H1 (cell line): ENCODE measurements at regions not wholly inside any gene's neighbourhood (a gene's known extent, or its start where the extent isn't known, plus 50 kb on each side); places are given as distances from the start of the nearest gene placed in this dataset.
"Not testable (repeated sequence)": the region's sequence is repeated elsewhere in the genome, so short reads cannot be mapped to it uniquely, and the experiment has no call there.

ENCODE experiments used
- CTCF ChIA-PET: fragments of 300-600 bp; sonication (Branson Sonifier 250); formaldehyde crosslinking; loops from one replicate; lab custom pipeline; 2021; ENCODE audit not compliant: partially characterized antibody; lab: Charles Lee
- POLR2A ChIA-PET: fragments of 300-600 bp; sonication (Branson Sonifier 250); formaldehyde crosslinking; loops from one replicate; lab custom pipeline; 2021; ENCODE audit warnings: inconsistent platforms; ENCODE audit not compliant: partially characterized antibody; lab: Charles Lee
- DNase-seq, 2 experiments: peaks; one replicate each; pipeline versions ENCODE4 v3.0.0 to v3.0.0-alpha.2; 2010 to 2022; ENCODE audit warnings: low spot score in 2 of 2, low read depth in 1 of 2, mixed read lengths in 1 of 2
- FAIRE-seq: peaks from 2 replicates; lab custom pipeline; 2011; peaks lifted over from hg19 to GRCh38; lab: Jason Lieb, UNC
- H2AFZ ChIP-seq: 2 replicates; pipeline ENCODE4 v1.8.1; 2012; ENCODE audit warnings: low read length, inconsistent platforms
- H2AK5ac ChIP-seq: 2 replicates; pipeline ENCODE4 v1.6.1; 2013; ENCODE audit warnings: low read depth, low read length
- H2BK120ac ChIP-seq: replicated peaks from 2 replicates; pipeline ENCODE3; 2013; ENCODE audit warnings: low read depth, low read length, inconsistent platforms
- H2BK12ac ChIP-seq: 2 replicates; pipeline ENCODE4 v1.6.1; 2013; ENCODE audit warnings: low read depth, low read length
- H2BK15ac ChIP-seq: 2 replicates; pipeline ENCODE4 v1.6.1; 2013; ENCODE audit warnings: low read length
- H2BK20ac ChIP-seq: 2 replicates; pipeline ENCODE4 v1.6.1; 2013; ENCODE audit warnings: low read length
- H2BK5ac ChIP-seq: 2 replicates; pipeline ENCODE4 v1.6.1; 2013; ENCODE audit warnings: low read depth, low read length
- H3K14ac ChIP-seq: 2 replicates; pipeline ENCODE4 v1.6.1; 2013; ENCODE audit warnings: inconsistent platforms; ENCODE audit not compliant: insufficient read length
- H3K18ac ChIP-seq: 2 replicates; pipeline ENCODE4 v1.6.1; 2013; ENCODE audit warnings: low read length; ENCODE audit errors: extremely low read depth
- H3K23ac ChIP-seq: 2 replicates; pipeline ENCODE4 v1.6.1; 2013; ENCODE audit warnings: inconsistent platforms; ENCODE audit not compliant: insufficient read length
- H3K23me2 ChIP-seq: 2 replicates; pipeline ENCODE4 v1.6.1; 2013; ENCODE audit warnings: low read depth, low read length
- H3K27ac ChIP-seq: 2 replicates; pipeline ENCODE4 v1.6.1; 2011; ENCODE audit warnings: low read depth, low read length, inconsistent platforms
- H3K27me3 ChIP-seq, 4 experiments: replicated peaks in 1 of 4; 1 replicate in 1 of 4; 2 replicates in 3 of 4; pipeline versions ENCODE4 v1.6.1 to v1.8.1; 2011 to 2013; ENCODE audit warnings: low read length in 3 of 4, mild to moderate bottlenecking in 3 of 4, inconsistent platforms in 2 of 4, mixed read lengths in 2 of 4, moderate library complexity in 1 of 4; ENCODE audit not compliant: control insufficient read depth in 3 of 4, insufficient read depth in 3 of 4; ENCODE audit errors: extremely low read depth in 1 of 4
- H3K36me3 ChIP-seq, 4 experiments: 2 replicates each; pipeline versions ENCODE4 v1.6.1 to v1.8.1; 2011 to 2013; ENCODE audit warnings: mild to moderate bottlenecking in 4 of 4, low read length in 3 of 4, moderate library complexity in 2 of 4, control low read depth in 1 of 4, inconsistent platforms in 1 of 4; ENCODE audit not compliant: insufficient read depth in 4 of 4, control insufficient read depth in 2 of 4
- H3K4ac ChIP-seq: replicated peaks from 2 replicates; pipeline ENCODE3; 2013; ENCODE audit warnings: low read length, low read depth, mixed read lengths, inconsistent platforms; ENCODE audit not compliant: insufficient read length
- H3K4me1 ChIP-seq, 4 experiments: replicated peaks in 1 of 4; 1 replicate in 1 of 4; 2 replicates in 3 of 4; pipeline versions ENCODE4 v1.6.1 to v1.8.1; 2011 to 2013; ENCODE audit warnings: low read length in 3 of 4, inconsistent platforms in 2 of 4, mixed read lengths in 1 of 4; ENCODE audit not compliant: insufficient read depth in 4 of 4, control insufficient read depth in 3 of 4
- H3K4me2 ChIP-seq, 2 experiments: 2 replicates each; pipeline versions ENCODE4 v1.6.1 to v1.8.1; 2011 to 2013; ENCODE audit warnings: low read depth in 2 of 2, low read length in 2 of 2, control low read depth in 1 of 2, inconsistent platforms in 1 of 2, mild to moderate bottlenecking in 1 of 2; ENCODE audit not compliant: insufficient read depth in 1 of 2
- H3K4me3 ChIP-seq, 4 experiments: fragments of 200-600, 300-600 bp in 1 of 4; sonication (generic), shearing (Covaris generic), sonication (Bioruptor Twin) in 1 of 4; 2 replicates each; pipeline versions ENCODE4 v1.5.1 to v1.8.1; 2011 to 2016; ENCODE audit warnings: low read length in 4 of 4, low read depth in 3 of 4, control low read depth in 2 of 4, inconsistent platforms in 2 of 4, mild to moderate bottlenecking in 2 of 4, mixed read lengths in 1 of 4, moderate library complexity in 1 of 4; ENCODE audit not compliant: insufficient read depth in 2 of 4; ENCODE audit errors: extremely low read depth in 1 of 4
- H3K56ac ChIP-seq: replicated peaks from 2 replicates; pipeline ENCODE3; 2013; ENCODE audit warnings: low read depth, mild to moderate bottlenecking, mixed read lengths, low read length, inconsistent platforms; ENCODE audit not compliant: insufficient read length
- H3K79me1 ChIP-seq: 2 replicates; pipeline ENCODE4 v1.6.1; 2013; ENCODE audit warnings: low read depth, low read length, control low read depth
- H3K79me2 ChIP-seq, 2 experiments: 2 replicates each; pipeline versions ENCODE4 v1.6.1 to v1.8.1; 2012 to 2013; ENCODE audit warnings: low read length in 2 of 2, mild to moderate bottlenecking in 2 of 2, inconsistent platforms in 1 of 2; ENCODE audit not compliant: insufficient read depth in 2 of 2, control insufficient read depth in 1 of 2
- H3K9ac ChIP-seq, 4 experiments: replicated peaks in 1 of 4; 1 replicate in 1 of 4; 2 replicates in 3 of 4; pipeline versions ENCODE4 v1.6.1 to v1.8.1; 2011 to 2013; ENCODE audit warnings: low read depth in 3 of 4, low read length in 3 of 4, control low read depth in 2 of 4, mild to moderate bottlenecking in 2 of 4, moderate library complexity in 2 of 4, inconsistent platforms in 1 of 4; ENCODE audit errors: extremely low read depth in 1 of 4
- H3K9me3 ChIP-seq, 2 experiments: 2 replicates each; pipeline versions ENCODE4 v1.6.1 to v1.8.1; 2012 to 2013; ENCODE audit warnings: mild to moderate bottlenecking in 2 of 2, moderate library complexity in 2 of 2, control low read depth in 1 of 2, inconsistent platforms in 1 of 2, low read depth in 1 of 2, low read length in 1 of 2, mixed read lengths in 1 of 2; ENCODE audit not compliant: insufficient read depth in 2 of 2
- H4K20me1 ChIP-seq, 2 experiments: replicated peaks in 1 of 2; 2 replicates each; pipeline versions ENCODE3 to v1.8.1; 2011 to 2013; ENCODE audit warnings: inconsistent platforms in 2 of 2, low read length in 2 of 2, mild to moderate bottlenecking in 1 of 2; ENCODE audit not compliant: insufficient read depth in 2 of 2, control insufficient read depth in 1 of 2
- H4K5ac ChIP-seq: 2 replicates; pipeline ENCODE4 v1.6.1; 2013; ENCODE audit warnings: low read length, low read depth, mixed read lengths, inconsistent platforms; ENCODE audit not compliant: insufficient read length
- H4K8ac ChIP-seq: 2 replicates; pipeline ENCODE4 v1.8.0; 2013; ENCODE audit warnings: mild to moderate bottlenecking, moderate library complexity, low read length, inconsistent platforms; ENCODE audit not compliant: insufficient read depth; ENCODE audit errors: extremely low read depth
- H4K91ac ChIP-seq: replicated peaks from 2 replicates; pipeline ENCODE3; 2013; ENCODE audit warnings: low read length, mixed read lengths, inconsistent platforms; ENCODE audit not compliant: insufficient read length
- WGBS, 2 experiments: shearing (Covaris generic) in 1 of 2; methylation state at CpG; one replicate each; pipeline versions ENCODE4 v1.1.6 to v1.1.7; 2013 to 2015; ENCODE audit warnings: low lambda C conversion rate in 2 of 2, mixed read lengths in 2 of 2, inconsistent platforms in 1 of 2, low coverage in 1 of 2, missing lambda C conversion rate in 1 of 2; ENCODE audit not compliant: insufficient replicate concordance in 2 of 2, insufficient coverage in 1 of 2, insufficient read length in 1 of 2; ENCODE audit errors: extremely low coverage in 1 of 2, missing lambda C conversion rate in 1 of 2; 5-methylcytosine and 5-hydroxymethylcytosine counted together

- FAIRE-seq, H3K56ac ChIP-seq, H3K9me3 ChIP-seq, H3K4me3 ChIP-seq, H3K9ac ChIP-seq, H4K91ac ChIP-seq, H3K27ac ChIP-seq, H2AK5ac ChIP-seq, H3K79me2 ChIP-seq, H2BK15ac ChIP-seq, H2BK5ac ChIP-seq, H3K27me3 ChIP-seq, H4K8ac ChIP-seq, POLR2A ChIA-PET, H4K5ac ChIP-seq, H3K4me1 ChIP-seq, H2BK120ac ChIP-seq, H2BK20ac ChIP-seq, H2AFZ ChIP-seq, H3K4ac ChIP-seq, H3K36me3 ChIP-seq, H3K23me2 ChIP-seq, H3K4me2 ChIP-seq, H3K18ac ChIP-seq, H3K23ac ChIP-seq, H2BK12ac ChIP-seq, DNase-seq, CTCF ChIA-PET, H3K14ac ChIP-seq, H4K20me1 ChIP-seq, H3K79me1 ChIP-seq: not testable (repeated sequence)
- WGBS, 2 experiments = 95% methylated on average over 7 of the region's 16 CpGs; no CpG with 5 or more reads in 1 of the 2 experiments
These were observed 94.8 kb upstream of the KDM7A start for GRCh38 chr7:140271643-140271968.
